Kidney epithelial cell (primary cell): ENCODE measurements at regions not wholly inside any gene's neighbourhood (a gene's known extent, or its start where the extent isn't known, plus 50 kb on each side); places are given as distances from the start of the nearest gene placed in this dataset.
A peak's percentile ranks its signal among the peaks of the same experiment; 100 is the strongest.

Experiments used
- DNase-seq: peaks from one replicate; pipeline ENCODE4 v3.0.0-alpha.2; 2010; ENCODE audit warnings: low read depth
- H3K27me3 ChIP-seq: 2 replicates; pipeline ENCODE4 v1.6.0; 2011; ENCODE audit warnings: low read length; ENCODE audit not compliant: control insufficient read depth, insufficient read depth
- H3K36me3 ChIP-seq: 2 replicates; pipeline ENCODE4 v1.5.1; 2011; ENCODE audit warnings: low read length; ENCODE audit not compliant: control insufficient read depth, insufficient read depth
- H3K4me3 ChIP-seq: 2 replicates; pipeline ENCODE4 v1.5.1; 2011; ENCODE audit warnings: low read depth, mild to moderate bottlenecking, control low read depth, low read length
- TF ChIP-seq, protein P1 (sequence below): IDR thresholded peaks from 2 replicates; pipeline ENCODE4 v1.5.1; 2011; ENCODE audit warnings: mild to moderate bottlenecking, moderate library complexity, low read length, control low read depth, inconsistent platforms; ENCODE audit not compliant: insufficient read depth, poor library complexity, severe bottlenecking

GRCh38 chr7:15123901-15124300, 221.3 kb upstream of the DGKB start:
- DNase-seq, result peak; percentile 26
- TF ChIP-seq, protein P1, sequence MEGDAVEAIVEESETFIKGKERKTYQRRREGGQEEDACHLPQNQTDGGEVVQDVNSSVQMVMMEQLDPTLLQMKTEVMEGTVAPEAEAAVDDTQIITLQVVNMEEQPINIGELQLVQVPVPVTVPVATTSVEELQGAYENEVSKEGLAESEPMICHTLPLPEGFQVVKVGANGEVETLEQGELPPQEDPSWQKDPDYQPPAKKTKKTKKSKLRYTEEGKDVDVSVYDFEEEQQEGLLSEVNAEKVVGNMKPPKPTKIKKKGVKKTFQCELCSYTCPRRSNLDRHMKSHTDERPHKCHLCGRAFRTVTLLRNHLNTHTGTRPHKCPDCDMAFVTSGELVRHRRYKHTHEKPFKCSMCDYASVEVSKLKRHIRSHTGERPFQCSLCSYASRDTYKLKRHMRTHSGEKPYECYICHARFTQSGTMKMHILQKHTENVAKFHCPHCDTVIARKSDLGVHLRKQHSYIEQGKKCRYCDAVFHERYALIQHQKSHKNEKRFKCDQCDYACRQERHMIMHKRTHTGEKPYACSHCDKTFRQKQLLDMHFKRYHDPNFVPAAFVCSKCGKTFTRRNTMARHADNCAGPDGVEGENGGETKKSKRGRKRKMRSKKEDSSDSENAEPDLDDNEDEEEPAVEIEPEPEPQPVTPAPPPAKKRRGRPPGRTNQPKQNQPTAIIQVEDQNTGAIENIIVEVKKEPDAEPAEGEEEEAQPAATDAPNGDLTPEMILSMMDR, result no peak
- no peaks in the 10 kb centered on the region for H3K27me3 ChIP-seq
- no peaks in the 10 kb centered on the region for H3K36me3 ChIP-seq
- no peak overlapping the region for H3K4me3 ChIP-seq

DNA sequence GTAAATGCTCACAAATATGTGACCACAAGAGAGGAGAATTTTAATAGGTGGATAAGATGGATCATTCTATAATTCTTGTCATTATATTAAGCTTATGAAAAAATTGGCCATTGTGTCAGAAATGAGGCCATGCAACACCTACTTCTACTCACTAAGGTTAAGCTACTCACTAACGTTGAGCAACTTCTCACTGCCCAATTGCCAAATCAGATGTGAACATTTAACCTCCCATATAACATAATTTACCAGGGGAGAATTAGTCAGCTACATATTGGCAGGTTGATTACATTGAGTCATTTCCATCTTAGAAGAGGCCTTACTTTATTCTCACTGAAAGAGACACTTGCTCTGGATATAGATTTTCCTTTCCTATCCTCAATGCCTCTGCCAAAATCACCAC, 211.2 kb upstream of the DGKB start:
- Histone ChIP-seq H3K4me3 (no peak overlapping the region), H3K27me3 (no peaks in the 10 kb centered on the region), H3K36me3 (no peaks in the 10 kb centered on the region)
- DNase-seq, result no peak
- TF ChIP-seq, protein P1, result no peak

DNA sequence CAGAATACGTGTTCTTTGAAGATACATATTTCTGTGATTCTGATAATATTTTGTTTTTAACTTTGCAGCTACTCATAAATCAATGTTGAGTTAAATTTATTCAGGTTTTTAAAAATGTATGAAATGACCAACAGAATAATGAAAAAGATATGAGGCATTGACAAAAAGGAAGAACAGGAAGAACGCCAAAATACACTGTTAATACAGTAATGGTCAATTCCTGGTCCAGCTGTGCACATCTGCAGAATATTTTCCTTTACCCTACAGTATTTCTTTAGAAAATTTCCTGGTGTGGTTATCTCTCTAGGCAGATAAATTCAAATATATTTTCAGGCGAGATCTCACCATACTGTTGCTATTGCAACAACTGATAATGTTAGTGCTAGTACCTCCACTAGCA, 203.2 kb upstream of the DGKB start:
- Histone ChIP-seq H3K36me3 (no peaks in the 10 kb centered on the region), H3K4me3 (no peak overlapping the region), H3K27me3 (no peaks in the 10 kb centered on the region)
- TF ChIP-seq, protein P1, result no peak
- no peak for DNase-seq

DNA sequence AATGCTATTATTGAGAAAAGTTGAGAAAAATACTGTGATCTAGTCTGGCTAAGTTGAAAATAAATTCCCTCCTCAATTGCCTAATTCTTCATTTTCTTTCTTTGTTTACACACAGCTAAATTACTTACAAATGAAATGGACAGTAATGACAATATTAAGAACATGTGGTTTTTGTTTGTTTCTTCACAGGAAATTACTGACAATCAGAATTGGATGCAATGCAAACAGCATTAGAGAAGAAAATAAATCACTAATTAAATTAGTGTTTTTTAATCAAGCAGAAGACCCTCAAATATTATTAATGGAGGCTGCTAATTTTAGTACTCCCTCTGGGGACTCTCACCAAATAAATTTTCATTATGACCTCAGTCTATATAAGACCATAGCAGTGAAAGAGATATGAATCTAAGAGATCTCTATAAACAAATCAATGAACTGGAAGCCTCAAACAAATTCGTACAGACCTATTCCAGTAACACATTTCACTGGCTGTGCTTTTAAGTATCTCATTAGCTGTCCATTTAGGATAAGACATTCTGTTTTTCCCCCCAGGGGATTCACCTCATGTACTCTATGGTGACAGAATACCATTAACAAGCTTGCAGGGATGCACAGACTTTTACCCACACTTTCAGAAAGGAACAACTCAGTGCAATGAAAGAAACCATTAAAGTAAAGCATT, 202.0 kb upstream of the DGKB start:
- TF ChIP-seq, protein P1, result no peak

GRCh38 chr7:15099074-15099473, 196.5 kb upstream of the DGKB start:
- Histone ChIP-seq H3K4me3 (no peak overlapping the region), H3K36me3 (no peaks in the 10 kb centered on the region), H3K27me3 (no peaks in the 10 kb centered on the region)
- no peak for DNase-seq
- TF ChIP-seq, protein P1, result no peak

More for the DNA sequence above, 202.0 kb upstream of the DGKB start:
- DNase-seq, result no peak
- Histone ChIP-seq H3K4me3 (no peak overlapping the region), H3K27me3 (no peaks in the 10 kb centered on the region), H3K36me3 (no peaks in the 10 kb centered on the region)

GRCh38 chr7:15096853-15097252, 194.3 kb upstream of the DGKB start:
- H3K27me3 ChIP-seq, result no peaks in the 10 kb centered on the region
- H3K36me3 ChIP-seq, result no peaks in the 10 kb centered on the region
- no peak for DNase-seq
- no peak overlapping the region for H3K4me3 ChIP-seq
- TF ChIP-seq, protein P1, result no peak
